Left ventricle myocardium inferior (tissue), 1 donor: ENCODE measurements at regions not wholly inside any gene's neighbourhood (a gene's known extent, or its start where the extent isn't known, plus 50 kb on each side); places are given as distances from the start of the nearest gene placed in this dataset.
"Not testable (repeated sequence)": the region's sequence is repeated elsewhere in the genome, so short reads cannot be mapped to it uniquely, and the experiment has no call there.

Source experiments
- DNase-seq: peaks from one replicate; pipeline ENCODE4 v3.0.0-alpha.2; 2020
- H3K27ac ChIP-seq: fragments of 200-600 bp; replicated peaks from 2 replicates; pipeline ENCODE4 v1.8.0; 2021
- H3K27me3 ChIP-seq: fragments of 200-600 bp; 2 replicates; pipeline ENCODE4 v1.8.0; 2021; ENCODE audit warnings: low read depth
- H3K36me3 ChIP-seq: fragments of 200-600 bp; 2 replicates; pipeline ENCODE4 v1.8.0; 2021
- H3K4me1 ChIP-seq: fragments of 200-600 bp; 2 replicates; pipeline ENCODE4 v1.8.0; 2021
- H3K4me3 ChIP-seq: fragments of 200-600 bp; 2 replicates; pipeline ENCODE4 v1.8.0; 2021; ENCODE audit warnings: mild to moderate bottlenecking, moderate library complexity
- H3K9me3 ChIP-seq: fragments of 200-600 bp; replicated peaks from 2 replicates; pipeline ENCODE4 v1.8.0; 2021
- intact Hi-C: fragments of 100-400 bp; cut with micrococcal nuclease; formaldehyde crosslinking; loops from one replicate; pipeline ENCODE4 v1.11.0; 2022
- donor health status: DM: no; HTN: yes; CAD: no; lungs with severe emphysema.

DNA sequence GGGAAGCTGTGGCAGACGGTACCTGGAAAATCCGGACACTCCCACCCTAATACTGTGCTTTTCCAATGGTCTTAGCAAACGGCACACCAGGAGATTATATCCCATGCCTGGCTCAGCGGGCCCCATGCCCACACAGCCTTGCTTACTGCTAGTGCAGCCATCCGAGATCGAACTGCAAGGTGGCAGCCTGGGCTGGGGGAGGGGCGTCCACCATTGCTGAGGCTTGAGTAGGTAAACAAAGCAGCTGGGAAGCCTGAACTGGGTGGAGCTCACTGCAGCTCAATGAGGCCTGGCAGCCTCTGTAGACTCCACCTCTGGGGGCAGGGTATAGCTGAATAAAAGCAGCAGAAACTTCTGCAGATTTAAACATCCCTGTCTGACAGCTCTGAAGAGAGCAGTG is 4396.8 kb upstream of the OR11H1 start:
- H3K27ac ChIP-seq, H3K4me1 ChIP-seq, H3K27me3 ChIP-seq, H3K9me3 ChIP-seq, H3K4me3 ChIP-seq, intact Hi-C loops, H3K36me3 ChIP-seq: not testable (repeated sequence)
- peak; percentile 4 for DNase-seq
